CD4-positive, alpha-beta memory T cell (primary cell): ENCODE measurements at regions not wholly inside any gene's neighbourhood (a gene's known extent, or its start where the extent isn't known, plus 50 kb on each side); places are given as distances from the start of the nearest gene placed in this dataset.

Source experiments
- CTCF ChIA-PET: fragments of 350-600 bp; sonication (Branson Sonifier 250); formaldehyde crosslinking; loops from one replicate; lab custom pipeline; 2021; ENCODE audit warnings: inconsistent platforms; ENCODE audit not compliant: partially characterized antibody; lab: Charles Lee
- POLR2A ChIA-PET: fragments of 350-600 bp; sonication (Branson Sonifier 250); formaldehyde crosslinking; loops from one replicate; lab custom pipeline; 2021; ENCODE audit not compliant: partially characterized antibody; lab: Charles Lee
- DNase-seq, 5 donors: peaks; one replicate each; pipeline versions ENCODE4 v3.0.0 to v3.0.0-alpha.2; 2020 to 2022; ENCODE audit warnings: mixed read lengths in 1 of 5
- H3K27ac ChIP-seq: one replicate; pipeline ENCODE4 v1.7.0; 2013; ENCODE audit warnings: low read depth, low read length
- H3K27me3 ChIP-seq: 2 replicates; pipeline ENCODE4 v1.7.0; 2013; ENCODE audit warnings: mild to moderate bottlenecking, low read length, moderate library complexity; ENCODE audit not compliant: insufficient read depth
- H3K36me3 ChIP-seq: 2 replicates; pipeline ENCODE4 v1.7.0; 2013; ENCODE audit warnings: mild to moderate bottlenecking, low read length, moderate library complexity; ENCODE audit not compliant: insufficient read depth
- H3K4me1 ChIP-seq: 2 replicates; pipeline ENCODE4 v1.7.0; 2013; ENCODE audit warnings: mild to moderate bottlenecking, low read length, moderate library complexity; ENCODE audit not compliant: insufficient read depth
- H3K4me3 ChIP-seq, 2 donors: one replicate each; pipeline ENCODE4 v1.7.0; 2013; ENCODE audit warnings: low read length in 2 of 2, mild to moderate bottlenecking in 1 of 2
- H3K9me3 ChIP-seq, 2 donors: one replicate each; pipeline ENCODE4 v1.7.0; 2013; ENCODE audit warnings: low read length in 2 of 2, control low read depth in 1 of 2; ENCODE audit not compliant: control insufficient read depth in 1 of 2
- H3K27ac Mint-ChIP-seq, 7 donors: one replicate each; pipeline ENCODE4 v1.8.0; 2020 to 2021; ENCODE audit warnings: mixed read lengths in 7 of 7, mild to moderate bottlenecking in 6 of 7, inconsistent platforms in 3 of 7, moderate library complexity in 3 of 7
- H3K27me3 Mint-ChIP-seq, 2 donors: one replicate each; pipeline ENCODE4 v1.8.0; 2020 to 2021; ENCODE audit warnings: mixed read lengths in 2 of 2
- H3K36me3 Mint-ChIP-seq, 2 donors: one replicate each; pipeline ENCODE4 v1.8.0; 2020 to 2021; ENCODE audit warnings: mixed read lengths in 2 of 2, inconsistent platforms in 1 of 2, mild to moderate bottlenecking in 1 of 2
- H3K4me1 Mint-ChIP-seq, 4 donors: one replicate each; pipeline ENCODE4 v1.8.0; 2020 to 2021; ENCODE audit warnings: mixed read lengths in 4 of 4, mild to moderate bottlenecking in 1 of 4
- H3K4me3 Mint-ChIP-seq, 8 donors: one replicate each; pipeline ENCODE4 v1.8.0; 2020 to 2021; ENCODE audit warnings: mixed read lengths in 8 of 8, mild to moderate bottlenecking in 7 of 8, moderate library complexity in 6 of 8, inconsistent platforms in 3 of 8
- H3K9me3 Mint-ChIP-seq, 8 donors: one replicate each; pipeline ENCODE4 v1.8.0; 2020 to 2021; ENCODE audit warnings: mixed read lengths in 8 of 8, mild to moderate bottlenecking in 5 of 8, inconsistent platforms in 3 of 8, moderate library complexity in 1 of 8
- intact Hi-C: fragments of 100-400 bp; cut with micrococcal nuclease; formaldehyde crosslinking; loops from one replicate; pipeline ENCODE4 v1.15.1; 2023

DNA sequence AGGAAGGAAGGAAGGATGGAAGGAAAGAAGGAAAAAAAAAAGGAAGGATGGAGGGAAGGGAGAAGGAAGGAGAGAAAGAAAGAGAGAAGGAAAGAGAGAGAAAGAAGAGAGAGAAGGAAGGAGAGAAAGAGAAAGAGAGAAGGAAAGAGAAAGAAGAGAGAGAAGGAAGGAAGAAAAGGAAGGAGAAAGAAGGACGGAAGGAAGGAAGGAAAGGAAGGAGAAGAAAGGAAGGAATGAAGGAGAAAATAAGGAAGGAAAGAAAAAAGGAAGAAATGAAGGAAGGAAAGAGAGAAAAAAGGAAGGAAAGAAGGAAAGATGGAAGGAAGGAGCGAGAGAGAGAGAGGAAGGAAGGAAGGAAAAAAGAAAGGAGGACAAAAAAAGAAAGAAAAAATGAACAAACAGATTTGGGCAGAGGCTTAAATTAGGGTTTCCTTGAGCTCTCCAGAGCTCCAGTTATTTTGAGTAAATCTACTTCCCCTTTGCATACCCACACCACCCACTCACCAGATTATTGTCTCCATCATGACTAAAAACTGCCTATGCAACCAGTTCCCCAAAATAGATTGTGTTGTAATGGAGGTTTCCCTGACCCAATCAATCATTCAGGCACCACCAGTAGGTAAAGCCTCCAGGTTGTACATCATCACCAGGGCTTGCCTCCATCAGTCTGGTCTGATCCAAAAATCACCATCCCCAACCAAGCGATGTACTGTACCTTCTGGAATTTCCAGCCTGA is 1722.9 kb upstream of the PCDH10 start:
- ChIA-PET POLR2A (no interaction called here), CTCF (no interaction called here)
- H3K27ac ChIP-seq: no peak overlapping the region
- Mint-ChIP-seq H3K27ac (no peak overlapping the region), H3K4me3 (no peak overlapping the region), H3K36me3 (no peaks in the 10 kb centered on the region), H3K4me1 (no peaks in the 10 kb centered on the region), H3K9me3 (peaks cover 0 to 25% (median 18%) of the 10 kb centered on the region in 8 donors), H3K27me3 (no peaks in the 10 kb centered on the region)
- no peak overlapping the region for H3K4me3 ChIP-seq
- H3K27me3 ChIP-seq: no peaks in the 10 kb centered on the region
- intact Hi-C loops: no loop called here
- H3K36me3 ChIP-seq: no peaks in the 10 kb centered on the region
- no peaks in the 10 kb centered on the region for H3K4me1 ChIP-seq
- no peak for DNase-seq
- no peaks in the 10 kb centered on the region for H3K9me3 ChIP-seq

- Histone ChIP-seq H3K4me3 (no peak overlapping the region), H3K27me3 (no peaks in the 10 kb centered on the region), H3K4me1 (no peaks in the 10 kb centered on the region), H3K9me3 (no peaks in the 10 kb centered on the region), H3K27ac (no peak overlapping the region), H3K36me3 (no peaks in the 10 kb centered on the region)
- Mint-ChIP-seq H3K27me3 (no peaks in the 10 kb centered on the region), H3K4me3 (no peak overlapping the region), H3K9me3 (peaks cover 0 to 20% (median 15%) of the 10 kb centered on the region in 8 donors), H3K27ac (no peak overlapping the region), H3K36me3 (no peaks in the 10 kb centered on the region), H3K4me1 (no peaks in the 10 kb centered on the region)
- intact Hi-C loops: no loop called here
- DNase-seq: no peak
- POLR2A ChIA-PET: no interaction called here
- CTCF ChIA-PET: no interaction called here
Measured at GRCh38 chr4:131427000-131427399, 1722.1 kb upstream of the PCDH10 start.

DNA sequence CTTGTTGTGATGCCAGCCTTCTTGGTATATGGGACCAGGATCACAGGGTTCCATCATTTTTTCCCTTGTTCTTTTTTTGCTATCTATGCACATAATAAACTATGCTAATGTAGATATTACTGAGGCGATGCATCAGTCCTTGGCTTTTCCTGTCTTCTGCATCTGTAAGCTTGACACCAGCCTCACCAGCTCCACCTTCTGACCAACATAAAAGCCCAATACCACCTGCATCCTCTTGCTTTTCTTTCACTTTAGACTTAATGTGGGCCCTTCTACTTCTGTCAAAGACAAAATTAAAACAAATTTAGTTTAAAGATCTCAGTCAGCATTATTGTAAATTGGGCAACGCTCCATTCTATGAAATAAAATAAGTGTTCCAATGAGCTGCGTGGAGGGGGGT is 1718.8 kb upstream of the PCDH10 start:
- intact Hi-C loops: no loop called here
- POLR2A ChIA-PET: no interaction called here
- no peak overlapping the region for H3K27ac ChIP-seq
- Mint-ChIP-seq H3K4me3 (no peak overlapping the region), H3K9me3 (peaks cover 2 to 28% (median 15%) of the 10 kb centered on the region in 8 donors), H3K4me1 (no peaks in the 10 kb centered on the region), H3K36me3 (no peaks in the 10 kb centered on the region), H3K27ac (no peak overlapping the region), H3K27me3 (no peaks in the 10 kb centered on the region)
- H3K27me3 ChIP-seq: no peaks in the 10 kb centered on the region
- H3K4me3 ChIP-seq: no peak overlapping the region
- CTCF ChIA-PET: no interaction called here
- H3K4me1 ChIP-seq: no peaks in the 10 kb centered on the region
- H3K36me3 ChIP-seq: no peaks in the 10 kb centered on the region
- DNase-seq: no peak
- no peaks in the 10 kb centered on the region for H3K9me3 ChIP-seq

DNA sequence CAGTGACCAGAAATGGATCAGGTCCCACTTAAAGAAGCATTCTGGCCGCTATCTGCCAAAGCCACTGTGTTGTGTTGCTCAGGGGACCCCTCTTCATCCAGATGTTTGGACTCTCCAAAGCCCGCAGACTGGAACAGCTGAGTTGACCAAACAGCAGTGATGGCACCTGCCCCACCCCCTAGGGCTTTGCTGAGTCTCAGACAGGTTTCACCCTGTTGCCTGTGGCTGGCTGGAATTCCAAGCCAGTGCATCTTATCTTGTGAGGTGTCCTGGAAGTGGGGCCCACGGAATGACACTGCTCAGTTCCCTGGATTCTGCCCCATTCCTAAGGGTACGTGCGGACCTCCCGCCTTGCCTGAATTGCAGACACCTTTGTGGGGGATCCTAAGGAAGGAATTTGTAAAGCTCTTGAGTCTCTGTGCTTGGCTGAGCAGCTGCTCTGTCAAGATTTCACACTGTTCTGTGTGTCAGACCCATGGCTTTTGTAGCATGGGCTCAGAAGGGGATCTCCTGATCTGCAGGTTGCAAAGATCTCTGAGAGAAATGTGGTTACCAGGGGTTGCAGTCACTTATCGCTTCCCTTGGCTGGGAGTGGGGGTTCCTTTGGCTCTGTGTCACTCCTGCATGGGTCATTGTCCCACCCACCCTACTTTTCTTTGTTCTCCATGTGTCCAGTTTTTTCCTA is 1707.9 kb upstream of the PCDH10 start:
- H3K27ac ChIP-seq: no peak overlapping the region
- ChIA-PET CTCF (no interaction called here), POLR2A (no interaction called here)
- H3K9me3 ChIP-seq: peaks cover 0 to 5% of the 10 kb centered on the region in 2 donors
- intact Hi-C loops: no loop called here
- H3K27me3 ChIP-seq: no peaks in the 10 kb centered on the region
- Mint-ChIP-seq H3K27ac (no peak overlapping the region), H3K4me1 (no peaks in the 10 kb centered on the region), H3K27me3 (no peaks in the 10 kb centered on the region), H3K9me3 (peaks cover 0 to 26% (median 7%) of the 10 kb centered on the region in 8 donors), H3K36me3 (no peaks in the 10 kb centered on the region), H3K4me3 (no peak overlapping the region)
- no peak for DNase-seq
- H3K4me3 ChIP-seq: no peak overlapping the region
- no peaks in the 10 kb centered on the region for H3K36me3 ChIP-seq
- no peaks in the 10 kb centered on the region for H3K4me1 ChIP-seq

DNA sequence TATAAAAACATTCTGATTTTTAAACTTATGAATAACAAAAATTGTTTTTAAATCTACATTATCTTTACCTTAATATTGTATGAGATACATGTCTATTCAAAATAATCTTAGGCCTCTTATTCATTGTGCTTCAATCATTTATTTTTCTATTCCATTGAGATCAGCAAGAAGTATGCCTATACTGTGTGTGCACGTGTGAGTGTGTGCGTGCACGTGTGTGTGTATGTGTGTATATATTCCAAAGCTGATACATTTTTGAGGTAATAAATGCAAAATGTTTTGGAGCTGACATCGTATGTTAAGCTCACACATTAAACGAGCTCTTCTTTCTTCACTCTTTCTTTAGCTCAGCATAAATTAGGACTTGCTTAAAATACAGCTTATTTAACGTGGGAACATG is 1701.2 kb upstream of the PCDH10 start:
- Histone ChIP-seq H3K4me1 (no peaks in the 10 kb centered on the region), H3K36me3 (no peaks in the 10 kb centered on the region), H3K4me3 (no peak overlapping the region), H3K9me3 (no peaks in the 10 kb centered on the region), H3K27me3 (no peaks in the 10 kb centered on the region), H3K27ac (no peak overlapping the region)
- intact Hi-C loops: no loop called here
- POLR2A ChIA-PET: no interaction called here
- H3K9me3 Mint-ChIP-seq: peaks cover 0 to 8% (median 0%) of the 10 kb centered on the region in 8 donors
- H3K4me1 Mint-ChIP-seq: no peaks in the 10 kb centered on the region
- no peaks in the 10 kb centered on the region for H3K36me3 Mint-ChIP-seq
- no peak for DNase-seq
- no peaks in the 10 kb centered on the region for H3K27me3 Mint-ChIP-seq
- no peak overlapping the region for H3K4me3 Mint-ChIP-seq
- CTCF ChIA-PET: no interaction called here
- no peak overlapping the region for H3K27ac Mint-ChIP-seq

DNA sequence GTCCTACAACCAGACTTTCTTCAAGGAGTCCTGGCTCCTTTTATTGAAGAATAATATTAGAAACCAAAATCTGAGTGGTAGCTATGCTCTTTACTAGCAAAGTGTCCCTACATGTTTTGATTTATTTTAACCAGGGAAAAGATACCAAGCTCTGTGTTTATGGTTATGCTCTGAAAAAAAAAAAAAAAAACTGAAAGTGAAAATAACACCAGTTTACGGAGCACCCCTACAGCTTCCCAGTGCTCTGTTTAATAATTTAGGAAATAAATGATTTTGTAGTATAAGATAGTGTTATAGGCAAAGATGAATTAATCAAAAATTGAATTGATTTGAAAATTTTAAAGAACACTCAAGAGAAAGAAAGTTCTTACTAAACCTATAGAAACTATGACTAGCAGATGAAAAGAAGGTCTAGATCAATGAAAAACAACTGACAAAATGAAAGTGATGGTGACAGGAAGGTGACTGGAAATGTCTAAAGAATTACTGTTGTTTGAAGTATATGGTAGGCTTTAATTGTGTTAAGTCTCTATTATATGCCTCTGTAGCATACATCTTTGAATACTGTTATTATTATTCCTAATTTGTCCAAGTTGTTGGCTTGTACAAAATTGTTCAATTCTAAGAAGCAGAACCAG is 1698.4 kb upstream of the PCDH10 start:
- H3K4me1 Mint-ChIP-seq: no peaks in the 10 kb centered on the region
- H3K9me3 Mint-ChIP-seq: peaks cover 0 to 12% (median 0%) of the 10 kb centered on the region in 8 donors
- Histone ChIP-seq H3K27me3 (no peaks in the 10 kb centered on the region), H3K4me3 (no peak overlapping the region), H3K27ac (no peak overlapping the region), H3K4me1 (no peaks in the 10 kb centered on the region), H3K36me3 (no peaks in the 10 kb centered on the region), H3K9me3 (no peaks in the 10 kb centered on the region)
- H3K4me3 Mint-ChIP-seq: no peak overlapping the region
- CTCF ChIA-PET: no interaction called here
- no peaks in the 10 kb centered on the region for H3K27me3 Mint-ChIP-seq
- H3K36me3 Mint-ChIP-seq: no peaks in the 10 kb centered on the region
- no peak overlapping the region for H3K27ac Mint-ChIP-seq
- POLR2A ChIA-PET: no interaction called here
- DNase-seq: no peak
- intact Hi-C loops: no loop called here

GRCh38 chr4:131459430-131460101 is 1689.5 kb upstream of the PCDH10 start:
- Histone ChIP-seq H3K4me3 (no peak overlapping the region), H3K9me3 (no peaks in the 10 kb centered on the region), H3K27me3 (no peaks in the 10 kb centered on the region), H3K4me1 (no peaks in the 10 kb centered on the region), H3K36me3 (no peaks in the 10 kb centered on the region), H3K27ac (no peak overlapping the region)
- intact Hi-C loops: no loop called here
- no peaks in the 10 kb centered on the region for H3K36me3 Mint-ChIP-seq
- no peaks in the 10 kb centered on the region for H3K27me3 Mint-ChIP-seq
- H3K9me3 Mint-ChIP-seq: peaks cover 0 to 11% (median 3%) of the 10 kb centered on the region in 8 donors
- no peak overlapping the region for H3K27ac Mint-ChIP-seq
- no peak for DNase-seq
- ChIA-PET POLR2A (no interaction called here), CTCF (no interaction called here)
- H3K4me3 Mint-ChIP-seq: no peak overlapping the region
- H3K4me1 Mint-ChIP-seq: no peaks in the 10 kb centered on the region
